Mesothelial cell of epicardium (in vitro differentiated cells): ENCODE measurements at regions not wholly inside any gene's neighbourhood (a gene's known extent, or its start where the extent isn't known, plus 50 kb on each side); places are given as distances from the start of the nearest gene placed in this dataset.

Experiments
- DNase-seq, 2 experiments: peaks; one replicate each; pipeline ENCODE4 v3.0.0; 2021; ENCODE audit warnings: low spot score in 2 of 2; ENCODE audit not compliant: unreplicated experiment in 2 of 2
- H3K27ac Mint-ChIP-seq: 2 replicates; pipeline ENCODE4 v1.8.0; 2021; ENCODE audit warnings: mixed read lengths
- H3K27me3 Mint-ChIP-seq: 2 replicates; pipeline ENCODE4 v1.8.0; 2021; ENCODE audit warnings: low read depth, mixed read lengths
- H3K36me3 Mint-ChIP-seq: 2 replicates; pipeline ENCODE4 v1.8.0; 2021; ENCODE audit warnings: mixed read lengths
- H3K4me1 Mint-ChIP-seq: 2 replicates; pipeline ENCODE4 v1.8.0; 2021; ENCODE audit warnings: mixed read lengths
- H3K4me3 Mint-ChIP-seq: 2 replicates; pipeline ENCODE4 v1.8.0; 2021; ENCODE audit warnings: mild to moderate bottlenecking, moderate library complexity, mixed read lengths
- H3K9me3 Mint-ChIP-seq: 2 replicates; pipeline ENCODE4 v1.8.0; 2021; ENCODE audit warnings: mixed read lengths
- CTCF ChIP-seq: fragments of 200-600 bp; sonication (generic); IDR thresholded peaks from one replicate; pipeline ENCODE4 v1.5.0; 2021; ENCODE audit warnings: antibody characterized with exemption; ENCODE audit not compliant: unreplicated experiment

- Mint-ChIP-seq H3K27me3 (no peaks in the 10 kb centered on the region), H3K9me3 (peaks cover 27% of the 10 kb centered on the region), H3K4me1 (peaks cover 44% of the 10 kb centered on the region)
These were observed 111.9 kb upstream of the EDNRA start for GRCh38 chr4:147368948-147369347.

GRCh38 chr4:147370473-147370872, 110.4 kb upstream of the EDNRA start:
- Mint-ChIP-seq H3K36me3 (peaks cover 29% of the 10 kb centered on the region), H3K27me3 (no peaks in the 10 kb centered on the region), H3K4me1 (peaks cover 35% of the 10 kb centered on the region), H3K4me3 (no peak overlapping the region), H3K9me3 (peaks cover 41% of the 10 kb centered on the region), H3K27ac (peak overlapping the region; percentile 28)
- no peak for TF ChIP-seq CTCF
- DNase-seq, result no peak

More at GRCh38 chr4:147368948-147369347, 111.9 kb upstream of the EDNRA start:
- no peak overlapping the region for H3K27ac Mint-ChIP-seq
- no peak for TF ChIP-seq CTCF
- DNase-seq, result no peak
- peaks cover 20% of the 10 kb centered on the region for H3K36me3 Mint-ChIP-seq
- no peak overlapping the region for H3K4me3 Mint-ChIP-seq

GRCh38 chr4:147370881-147371280, 110.0 kb upstream of the EDNRA start:
- H3K27me3 Mint-ChIP-seq, result no peaks in the 10 kb centered on the region
- no peak for TF ChIP-seq CTCF
- no peak for DNase-seq
- no peak overlapping the region for H3K4me3 Mint-ChIP-seq
- H3K27ac Mint-ChIP-seq, result peak overlapping the region; percentile 28
- peaks cover 45% of the 10 kb centered on the region for H3K9me3 Mint-ChIP-seq
- peaks cover 31% of the 10 kb centered on the region for H3K4me1 Mint-ChIP-seq
- H3K36me3 Mint-ChIP-seq, result peaks cover 33% of the 10 kb centered on the region

GRCh38 chr4:147371661-147372060, 109.2 kb upstream of the EDNRA start:
- TF ChIP-seq CTCF, result no peak

GRCh38 chr4:147378780-147379179, 102.1 kb upstream of the EDNRA start:
- TF ChIP-seq CTCF, result no peak
- Mint-ChIP-seq H3K36me3 (peaks cover 44% of the 10 kb centered on the region), H3K9me3 (peaks cover 51% of the 10 kb centered on the region), H3K4me3 (no peak overlapping the region), H3K27me3 (no peaks in the 10 kb centered on the region), H3K4me1 (peaks cover 15% of the 10 kb centered on the region), H3K27ac (peak overlapping the region; percentile 56)
- DNase-seq, result no peak

More at GRCh38 chr4:147371661-147372060, 109.2 kb upstream of the EDNRA start:
- H3K36me3 Mint-ChIP-seq, result peaks cover 39% of the 10 kb centered on the region
- no peak for DNase-seq
- peaks cover 30% of the 10 kb centered on the region for H3K4me1 Mint-ChIP-seq
- H3K4me3 Mint-ChIP-seq, result no peak overlapping the region
- no peaks in the 10 kb centered on the region for H3K27me3 Mint-ChIP-seq
- H3K9me3 Mint-ChIP-seq, result peaks cover 52% of the 10 kb centered on the region
- H3K27ac Mint-ChIP-seq, result no peak overlapping the region

- H3K27me3 Mint-ChIP-seq, result no peaks in the 10 kb centered on the region
- peaks cover 10% of the 10 kb centered on the region for H3K4me1 Mint-ChIP-seq
- H3K27ac Mint-ChIP-seq, result no peak overlapping the region
- H3K4me3 Mint-ChIP-seq, result no peak overlapping the region
- no peak for TF ChIP-seq CTCF
- DNase-seq, result no peak
- H3K9me3 Mint-ChIP-seq, result peaks cover 29% of the 10 kb centered on the region
- peaks cover 23% of the 10 kb centered on the region for H3K36me3 Mint-ChIP-seq
These were observed 99.1 kb upstream of the EDNRA start for GRCh38 chr4:147381749-147382148.
